HG03354 (cell line): ENCODE measurements at regions not wholly inside any gene's neighbourhood (a gene's known extent, or its start where the extent isn't known, plus 50 kb on each side); places are given as distances from the start of the nearest gene placed in this dataset.

Experiments used
- ATAC-seq: cut with Tn5 transposase; IDR thresholded peaks from one replicate; pipeline ENCODE4 v1.9.1; 2021; ENCODE audit warnings: mild to moderate bottlenecking; ENCODE audit not compliant: unreplicated experiment, poor library complexity, severe bottlenecking

DNA sequence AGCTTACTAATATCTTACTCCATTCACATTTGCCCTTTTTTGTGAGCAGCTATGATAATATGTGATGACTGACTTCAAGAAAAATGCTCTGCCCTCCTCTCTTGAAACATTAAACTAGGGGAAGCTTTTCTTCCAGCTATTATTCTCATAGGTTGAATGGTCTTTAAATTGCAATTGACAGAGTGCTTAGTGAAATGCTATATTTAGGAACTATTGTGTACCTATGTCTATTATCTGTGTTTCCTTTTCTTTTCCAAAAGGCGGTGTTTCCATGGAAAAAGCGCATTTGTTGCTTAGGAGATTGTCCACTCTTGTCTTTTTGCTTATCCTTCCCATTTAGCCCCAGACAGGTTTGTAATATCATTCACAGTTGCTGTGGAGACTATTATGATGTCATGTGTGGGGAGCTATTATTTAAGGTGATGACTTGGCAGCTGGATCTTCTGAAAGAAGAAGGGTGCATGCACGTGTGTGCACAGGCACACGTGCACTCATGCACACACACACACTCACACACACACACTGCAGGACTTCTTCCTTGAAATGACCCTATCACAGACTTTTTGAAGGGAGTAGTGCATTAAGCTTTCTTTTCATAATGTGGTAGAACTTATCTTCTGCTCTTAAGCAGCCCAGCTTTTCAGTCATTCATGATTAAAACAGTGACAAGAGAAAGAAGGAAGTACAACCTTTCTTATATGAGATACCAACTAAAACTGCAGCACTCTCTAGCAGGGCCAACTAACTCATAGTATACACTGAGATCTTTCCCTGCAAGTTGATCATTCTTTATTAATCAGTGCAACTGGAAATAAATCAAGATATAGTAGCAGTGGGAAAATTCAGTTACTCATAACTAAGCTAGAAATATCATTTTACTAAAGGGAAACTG lies 340.8 kb upstream of the MTNR1B start:
- ATAC-seq = no peak

DNA sequence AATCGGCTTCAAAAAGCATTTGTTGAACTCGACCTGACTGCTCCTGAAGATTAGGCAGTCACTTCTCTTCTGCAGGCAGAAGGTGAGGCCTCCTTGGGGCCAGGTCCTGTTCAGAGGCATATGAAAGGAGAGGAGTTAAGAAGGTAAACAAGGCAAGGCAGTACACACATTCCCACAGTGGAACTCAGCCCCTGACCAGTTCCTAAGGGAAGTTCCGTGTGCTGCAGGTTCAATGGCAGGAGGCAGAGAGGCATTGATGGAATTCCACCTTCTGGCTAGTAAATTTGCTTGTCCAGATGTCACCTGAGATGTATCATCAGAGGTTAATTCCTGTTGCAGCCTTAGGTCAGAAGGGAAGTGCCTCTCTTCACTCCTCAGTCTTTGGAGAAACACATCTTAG lies 337.0 kb upstream of the MTNR1B start:
- no peak for ATAC-seq

DNA sequence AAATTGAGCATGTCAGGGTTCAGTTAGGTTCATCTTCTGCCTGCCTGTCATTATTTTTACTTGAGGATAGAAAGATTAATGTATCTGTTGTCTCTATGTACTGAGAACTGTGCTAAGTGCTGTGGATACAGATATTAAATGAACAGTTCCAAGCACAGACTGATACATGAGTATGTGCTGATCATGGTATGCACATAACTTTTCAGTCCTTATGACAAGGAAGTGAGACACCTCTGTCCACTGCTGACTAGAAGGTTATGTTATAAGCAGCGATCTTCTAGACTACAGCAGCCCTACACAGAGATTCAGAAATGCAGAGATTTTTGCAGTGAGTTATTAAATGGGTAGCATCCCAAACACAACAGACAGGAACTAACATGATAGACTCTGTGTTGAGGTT lies 335.6 kb upstream of the MTNR1B start:
- ATAC-seq = no peak

DNA sequence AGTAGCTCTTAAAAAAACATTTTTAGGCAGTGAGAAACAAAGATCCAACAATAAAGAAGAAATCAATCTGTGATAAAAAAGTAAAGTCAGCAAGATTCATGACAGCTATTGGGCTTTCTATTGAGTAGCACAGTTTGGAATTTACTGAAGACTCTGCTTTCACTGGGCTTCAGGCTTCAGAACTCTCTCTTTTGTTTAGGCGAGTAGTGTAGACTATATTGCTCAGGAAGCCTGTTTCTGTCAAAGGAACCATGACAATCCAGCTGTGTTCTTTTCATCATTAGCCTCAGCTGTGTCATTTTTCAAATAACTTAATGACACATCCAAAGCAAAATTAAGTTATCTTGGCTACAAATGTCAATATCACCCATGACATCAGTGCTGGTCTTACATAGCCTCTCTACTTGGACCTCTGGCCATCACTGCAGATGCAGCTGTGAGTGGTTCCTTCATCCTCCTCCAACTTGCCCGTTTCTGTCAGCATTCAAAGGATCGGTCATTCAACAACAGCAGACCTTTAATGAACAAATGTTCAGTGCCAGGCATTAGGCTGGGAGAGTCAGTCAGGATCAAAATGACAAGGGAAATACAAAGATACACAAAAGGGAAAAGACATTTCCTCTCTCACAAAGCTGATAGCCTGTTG lies 332.8 kb upstream of the MTNR1B start:
- no peak for ATAC-seq

DNA sequence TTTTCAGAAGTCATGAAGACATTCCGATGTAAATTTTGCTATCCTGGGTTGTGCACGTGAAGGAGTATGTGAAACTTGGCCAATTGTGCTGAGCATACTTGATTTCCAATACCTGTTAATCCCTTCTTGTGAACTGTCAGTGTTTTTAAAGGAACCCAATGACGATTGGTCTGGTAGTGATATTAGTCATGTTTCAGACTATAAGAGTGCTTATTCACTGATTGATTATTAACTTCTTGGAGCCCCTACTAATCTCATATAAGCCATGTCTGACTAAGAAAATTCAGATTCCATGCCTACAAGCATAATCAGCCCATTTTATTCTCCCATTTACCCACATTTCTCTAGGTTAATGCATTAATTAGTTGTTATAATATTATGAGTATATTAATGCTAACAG lies 330.8 kb upstream of the MTNR1B start:
- peak; percentile 66 for ATAC-seq

DNA sequence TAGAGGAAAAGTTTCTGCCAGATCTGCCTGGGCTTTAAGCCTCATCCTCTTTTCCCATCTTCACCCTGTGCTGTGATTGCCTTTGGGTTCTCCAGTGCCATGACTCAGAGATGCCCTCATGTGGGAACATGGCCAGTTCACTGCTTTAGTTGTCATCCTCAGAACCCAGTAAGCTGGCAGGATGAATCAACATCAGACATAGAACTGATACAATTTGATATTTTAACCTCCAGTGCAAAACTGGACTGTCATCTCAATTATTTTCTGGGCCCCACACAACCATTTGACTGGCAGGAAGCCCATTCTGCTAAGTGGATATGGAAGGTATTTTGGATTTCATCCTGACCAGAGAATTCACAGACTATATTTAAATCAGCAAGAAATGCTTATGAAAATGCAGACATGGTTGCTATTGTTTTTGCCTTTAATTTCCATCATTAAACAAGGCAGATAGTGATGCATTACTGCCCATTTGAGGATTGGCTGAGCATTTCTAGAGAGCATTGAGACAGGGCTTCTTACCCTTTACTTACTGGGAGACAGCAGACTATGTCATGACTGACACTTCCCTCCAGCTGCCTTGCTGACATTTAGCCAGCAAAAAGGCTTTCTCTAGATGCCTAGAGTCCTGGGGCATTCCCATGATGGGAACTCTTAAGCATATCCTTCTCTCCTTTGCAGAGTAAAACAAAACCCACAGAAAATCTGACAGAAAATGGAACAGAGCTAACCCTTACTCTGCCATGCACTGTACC lies 327.1 kb upstream of the MTNR1B start:
- no peak for ATAC-seq

DNA sequence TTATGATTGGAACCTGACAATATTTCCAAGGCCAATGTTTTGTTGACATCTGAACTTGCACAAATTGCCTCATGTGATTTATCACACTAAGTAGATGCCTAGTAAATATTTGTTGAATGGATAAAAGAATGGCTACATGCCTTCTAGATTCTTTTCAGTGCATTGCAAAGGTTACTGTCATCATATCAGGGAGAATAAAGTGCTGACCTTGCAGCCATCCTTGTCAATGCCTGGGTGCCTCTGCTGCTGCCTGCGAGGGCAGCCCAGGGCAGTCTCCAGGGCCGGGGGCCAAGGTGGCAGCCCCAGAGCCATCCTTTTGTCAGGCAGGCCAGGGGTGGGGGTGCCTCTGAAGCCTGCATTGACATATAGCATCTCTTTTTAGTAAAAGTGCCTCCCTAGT lies 325.6 kb upstream of the MTNR1B start:
- no peak for ATAC-seq

DNA sequence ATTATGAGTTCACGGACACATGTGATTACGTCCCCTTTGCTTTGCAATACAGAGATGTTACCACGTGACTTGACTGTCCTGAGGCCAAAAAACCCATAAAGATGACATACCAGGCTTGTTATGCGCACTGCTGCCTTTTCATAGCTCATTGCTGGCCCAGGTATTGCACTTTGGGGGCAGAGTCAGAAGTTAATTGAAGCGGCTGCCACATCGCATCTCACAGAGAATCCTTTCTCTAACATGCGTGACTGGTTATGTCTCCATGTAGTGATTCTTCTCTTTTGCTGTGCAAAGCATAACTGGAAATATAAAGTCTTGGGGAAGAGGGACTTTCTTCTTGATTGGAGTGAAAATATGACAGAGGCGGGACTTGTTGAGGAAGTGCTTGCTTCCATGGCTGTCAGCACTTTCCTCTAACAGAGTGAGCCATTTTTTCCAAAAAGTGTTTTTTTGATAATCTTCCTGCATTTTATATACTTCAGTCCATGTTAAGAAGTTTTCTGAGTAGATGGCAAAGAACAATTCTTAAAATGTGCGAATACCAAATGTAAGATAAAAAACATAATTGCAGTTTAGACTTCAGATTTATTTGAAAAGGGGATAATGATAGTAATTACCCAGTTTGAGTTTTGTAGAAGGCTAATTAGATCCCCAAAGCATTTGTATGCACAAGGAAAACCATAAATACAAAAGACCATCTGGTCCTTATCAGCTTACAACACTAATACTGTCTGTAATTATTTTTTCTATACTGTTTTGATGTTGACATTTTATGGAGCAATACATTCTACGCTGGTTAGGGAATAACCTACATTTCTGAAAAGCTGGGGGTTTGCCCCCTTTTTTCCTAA lies 324.6 kb upstream of the MTNR1B start:
- no peak for ATAC-seq

DNA sequence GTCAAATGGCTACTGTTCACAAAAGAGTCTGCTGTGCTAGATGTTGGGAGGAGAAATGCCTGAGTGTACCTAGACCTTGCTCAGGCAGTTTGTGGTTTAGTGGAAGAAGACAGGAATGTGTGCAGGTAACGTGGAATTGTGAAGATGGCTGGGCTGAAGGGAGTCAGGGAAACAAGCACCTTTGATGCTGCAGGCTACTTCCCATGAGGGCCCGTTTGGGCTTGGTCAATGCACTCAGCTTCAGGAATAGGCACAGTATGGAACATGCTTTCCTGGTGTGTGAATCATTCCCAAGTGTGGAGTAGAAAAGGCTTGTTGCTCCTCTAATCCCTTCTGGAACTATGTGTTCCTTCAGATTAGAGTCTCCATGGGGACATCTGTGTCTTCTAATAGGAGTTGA lies 318.3 kb upstream of the MTNR1B start:
- no peak for ATAC-seq

DNA sequence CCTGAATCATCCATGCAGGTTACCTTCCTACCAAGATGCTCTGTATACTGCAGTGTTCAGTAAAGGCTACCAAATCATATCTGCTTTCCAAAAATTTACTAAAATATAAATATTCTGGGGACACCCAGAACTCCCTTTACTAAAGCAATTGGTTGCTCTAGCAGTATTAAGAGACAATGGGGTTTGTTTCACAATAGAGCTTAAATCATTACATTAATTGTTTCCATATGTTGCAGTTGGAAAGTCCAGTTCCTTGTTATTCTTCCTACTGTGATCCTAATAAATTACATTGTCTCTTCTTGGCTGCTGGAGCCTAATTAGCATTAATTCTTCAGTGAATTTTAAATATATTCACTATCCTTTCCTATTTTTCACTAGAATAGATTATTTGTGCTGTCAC lies 316.0 kb upstream of the MTNR1B start:
- no peak for ATAC-seq

DNA sequence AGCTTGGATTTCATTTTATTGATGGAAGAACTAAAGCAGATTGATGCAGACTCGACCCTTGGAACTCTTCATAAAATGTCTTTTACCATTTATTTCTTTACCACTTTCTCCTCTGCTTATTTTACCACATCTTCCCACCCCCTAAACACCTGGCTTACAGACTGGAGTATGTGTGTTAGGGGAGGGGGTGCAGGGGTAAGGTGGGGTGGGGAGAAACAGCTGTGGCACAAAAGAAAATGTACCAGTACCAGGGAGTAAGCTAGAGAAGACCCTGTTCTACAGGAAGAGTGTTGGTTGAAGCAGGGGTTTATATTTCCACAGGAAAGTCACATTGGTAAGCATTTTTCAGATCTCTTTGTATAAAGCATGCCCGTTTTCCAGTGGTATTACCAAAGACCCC lies 312.7 kb upstream of the MTNR1B start:
- ATAC-seq = no peak

DNA sequence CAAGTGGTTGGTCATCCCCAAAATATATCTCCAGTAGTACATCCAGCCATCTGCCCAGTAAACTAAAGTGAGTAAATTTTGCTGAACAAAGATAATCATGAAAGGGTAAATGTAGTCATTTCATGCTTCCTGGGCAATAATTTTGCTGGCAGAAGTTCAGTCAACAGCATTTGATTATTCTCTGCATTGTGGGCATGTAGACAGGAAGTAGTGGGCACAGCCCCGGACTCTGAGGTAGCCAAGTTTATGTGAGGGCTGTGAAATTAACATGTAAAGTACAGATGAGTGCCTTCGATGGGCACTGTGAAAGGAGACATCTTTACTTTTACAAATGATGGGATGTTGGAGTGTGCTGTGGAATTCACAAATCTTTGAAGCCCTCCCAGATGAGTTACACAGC lies 312.2 kb upstream of the MTNR1B start:
- no peak for ATAC-seq

DNA sequence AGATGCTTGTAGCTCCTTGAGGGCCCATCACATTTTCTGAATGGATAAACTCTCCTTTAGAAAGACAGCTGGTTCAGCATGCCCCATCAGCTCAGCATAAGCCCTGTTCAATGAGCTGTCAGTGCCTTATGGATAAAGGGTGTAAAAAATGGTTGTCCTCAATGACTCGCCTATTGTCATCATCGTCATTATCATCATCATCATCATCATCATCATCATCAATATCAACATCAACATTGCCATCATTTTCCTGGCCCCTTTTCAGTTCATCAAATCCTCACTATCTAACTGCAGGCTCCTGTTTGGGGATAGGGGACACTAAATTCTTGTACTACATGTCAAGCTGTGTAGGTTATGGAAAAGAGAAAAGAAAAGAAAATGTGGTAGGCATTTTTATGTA lies 310.7 kb upstream of the MTNR1B start:
- ATAC-seq = no peak

DNA sequence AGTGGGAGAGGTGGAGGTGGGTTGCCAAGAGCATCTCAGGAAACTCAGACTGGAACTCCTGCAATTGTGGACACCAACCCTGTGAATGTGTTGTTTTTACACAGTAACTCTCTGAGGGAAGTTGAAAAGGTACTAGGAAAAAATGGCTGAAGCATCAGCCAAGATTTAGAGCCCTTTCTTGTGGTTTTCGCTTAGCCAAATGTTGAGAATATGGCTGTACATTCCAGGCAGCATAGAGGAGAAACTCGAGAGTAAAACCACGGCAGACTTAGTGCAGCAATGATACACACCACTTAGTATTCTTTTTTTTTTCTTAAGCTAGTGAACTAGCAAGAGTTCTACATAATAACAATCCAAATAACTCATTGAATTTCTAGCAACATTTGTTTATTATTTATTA lies 309.7 kb upstream of the MTNR1B start:
- no peak for ATAC-seq

DNA sequence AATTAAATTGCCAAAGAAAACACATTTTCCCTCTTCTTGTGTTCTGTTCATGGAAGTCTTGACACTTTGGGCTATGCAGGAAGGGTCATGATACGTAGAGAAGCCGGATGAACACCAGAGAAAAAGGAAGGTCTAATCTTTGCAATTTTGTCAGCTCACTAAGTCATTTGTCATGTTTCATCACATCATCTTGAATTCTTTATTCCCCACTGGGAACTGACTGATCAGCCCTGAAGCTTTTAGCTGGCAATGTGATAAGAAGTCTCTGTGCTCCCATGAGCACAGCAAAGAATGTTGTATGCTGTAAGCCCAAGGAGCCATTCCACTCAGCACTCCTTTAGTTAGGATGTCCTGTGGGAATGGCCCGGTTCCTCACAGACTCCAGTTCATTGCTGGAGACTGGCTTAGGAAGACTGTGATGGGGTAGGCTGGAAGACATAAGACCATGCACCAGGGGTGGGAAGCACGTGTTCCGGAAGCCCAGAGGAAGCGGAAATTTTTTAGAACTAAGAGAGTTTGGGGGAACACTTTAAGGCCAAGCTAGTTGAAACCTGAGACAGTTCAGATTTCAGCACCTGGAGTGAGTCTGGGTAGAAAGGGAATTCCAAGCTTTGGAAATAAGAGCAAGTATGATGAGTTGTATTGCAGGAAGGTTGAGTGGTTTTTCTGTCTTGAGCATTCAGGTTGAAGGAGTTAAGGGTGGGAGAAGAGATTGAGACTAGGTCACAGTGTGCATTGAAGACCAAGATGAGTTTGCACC lies 306.7 kb upstream of the MTNR1B start:
- ATAC-seq = no peak

DNA sequence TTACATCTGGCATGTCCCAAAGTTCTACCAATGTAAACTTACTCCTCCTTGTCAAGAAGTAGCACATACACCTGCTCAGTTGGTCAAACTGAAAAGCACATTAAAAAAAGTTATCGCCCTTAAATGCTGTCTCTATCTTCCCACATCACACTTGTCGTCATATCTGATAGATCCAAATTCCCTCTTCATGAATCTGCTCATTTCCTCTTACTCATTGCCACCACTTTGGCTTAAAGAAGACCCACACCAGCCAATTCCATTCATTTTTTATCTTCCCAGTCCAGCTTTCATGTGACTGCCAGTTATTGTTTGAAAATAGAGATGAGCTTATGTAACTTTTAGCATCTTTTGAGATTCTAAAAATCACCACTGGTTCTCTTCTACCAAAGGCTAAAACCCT lies 305.9 kb upstream of the MTNR1B start:
- no peak for ATAC-seq

DNA sequence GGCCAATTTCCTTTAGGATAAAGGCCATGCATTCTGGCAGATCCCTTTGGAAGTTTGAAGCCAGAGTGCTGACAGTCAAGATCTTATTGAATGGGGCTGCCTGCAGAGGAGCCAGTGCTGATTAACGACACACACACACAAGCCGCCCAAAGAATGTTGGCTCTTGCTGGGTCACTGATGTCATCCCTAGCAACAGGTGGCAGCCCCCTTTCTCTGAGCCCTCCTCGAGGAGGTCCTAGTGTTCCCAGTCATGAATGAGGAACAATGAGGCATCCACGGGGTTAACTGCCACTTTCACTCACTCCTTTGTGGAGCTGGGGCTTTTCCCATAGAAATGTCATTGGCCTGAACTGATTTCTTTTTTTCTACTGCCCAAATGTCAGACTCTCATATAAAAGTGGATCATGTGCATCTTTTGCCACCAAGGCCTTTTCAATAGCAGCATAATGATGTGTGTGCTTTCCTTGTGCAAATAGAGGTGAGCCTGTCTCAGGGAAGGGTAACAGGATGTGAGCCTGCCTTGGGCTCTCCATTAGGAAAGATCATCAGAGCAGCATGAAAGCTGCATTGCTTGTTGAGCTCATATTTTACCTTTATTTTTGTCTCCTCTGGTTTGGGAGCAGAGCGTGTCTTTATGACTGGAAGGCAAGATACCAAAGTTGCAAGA lies 301.8 kb upstream of the MTNR1B start:
- ATAC-seq = no peak

DNA sequence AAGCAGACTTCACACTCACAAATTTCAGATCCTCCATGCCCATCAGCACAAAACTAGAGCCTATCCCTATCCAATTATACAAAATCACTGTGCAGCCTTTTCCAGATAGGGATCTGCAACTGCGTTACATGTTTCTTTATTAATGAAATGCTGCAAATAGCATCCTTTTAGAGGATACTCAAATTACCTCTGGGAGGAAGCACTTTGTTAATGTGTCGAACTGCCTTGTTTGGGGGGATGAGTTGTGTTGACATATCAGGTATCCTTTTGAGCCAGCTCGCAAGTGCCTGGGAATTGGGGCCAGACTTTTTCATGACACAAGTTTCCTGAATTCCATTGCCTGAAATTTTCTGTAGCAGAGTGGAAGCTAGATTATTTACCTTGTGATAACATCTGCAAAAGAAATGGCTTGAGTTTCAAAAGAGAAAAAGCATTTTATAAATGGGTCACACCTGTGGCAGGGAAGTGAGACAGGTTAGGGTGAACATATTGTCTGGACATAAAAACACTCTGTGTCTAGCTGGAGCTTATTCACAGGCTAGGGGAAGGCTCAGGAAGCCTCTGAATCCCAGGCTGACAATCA lies 299.1 kb upstream of the MTNR1B start:
- no peak for ATAC-seq
